Endothelial cell of umbilical vein (primary cell): ENCODE measurements at regions not wholly inside any gene's neighbourhood (a gene's known extent, or its start where the extent isn't known, plus 50 kb on each side); places are given as distances from the start of the nearest gene placed in this dataset.

ENCODE experiments used
- BruUV-seq: library from RNA; stranded (reverse); fragments of 400-500 nt; replicated peaks from 2 replicates; lab custom pipeline; 2021; lab: Mats Ljungman, UMichigan
- CTCF ChIA-PET: fragments of 300-600, 350-600 bp; sonication (Branson Sonifier 250); formaldehyde crosslinking; loops from one replicate; lab custom pipeline; 2021; ENCODE audit warnings: antibody characterized with exemption, inconsistent platforms; lab: Charles Lee
- POLR2A ChIA-PET: fragments of 300-600, 350-600 bp; sonication (Branson Sonifier 250); formaldehyde crosslinking; loops from one replicate; lab custom pipeline; 2021; ENCODE audit warnings: antibody characterized with exemption, inconsistent platforms; lab: Charles Lee
- DNase-seq: peaks from one replicate; pipeline ENCODE4 v3.0.0-alpha.2; 2011; ENCODE audit warnings: low read depth, low spot score
- FAIRE-seq: peaks from 2 replicates; lab custom pipeline; 2011; peaks lifted over from hg19 to GRCh38; lab: Jason Lieb, UNC
- H2AFZ ChIP-seq: 2 replicates; pipeline ENCODE4 v1.6.0; 2012; ENCODE audit warnings: low read depth, low read length, control low read depth, inconsistent platforms
- H3K27ac ChIP-seq: 2 replicates; pipeline ENCODE4 v1.5.1; 2011; ENCODE audit warnings: low read depth, mild to moderate bottlenecking, control low read depth, low read length, moderate library complexity; ENCODE audit not compliant: insufficient read depth
- H3K27me3 ChIP-seq, 2 experiments: 2 replicates each; pipeline versions ENCODE4 v1.6.0 to v1.6.1; 2011; ENCODE audit warnings: low read length in 2 of 2, mixed read lengths in 1 of 2; ENCODE audit not compliant: control insufficient read depth in 2 of 2, insufficient read depth in 2 of 2
- H3K36me3 ChIP-seq, 2 experiments: 2 replicates in 1 of 2; 3 replicates in 1 of 2; pipeline ENCODE4 v1.5.1; 2011; ENCODE audit warnings: low read length in 2 of 2, mild to moderate bottlenecking in 1 of 2, moderate library complexity in 1 of 2; ENCODE audit not compliant: control insufficient read depth in 2 of 2, insufficient read depth in 2 of 2; ENCODE audit errors: extremely low read depth in 1 of 2
- H3K4me1 ChIP-seq: 3 replicates; pipeline ENCODE4 v1.5.1; 2011; ENCODE audit warnings: mild to moderate bottlenecking, low read length; ENCODE audit not compliant: control insufficient read depth, insufficient read depth; ENCODE audit errors: extremely low read depth
- H3K4me2 ChIP-seq: 2 replicates; pipeline ENCODE4 v1.6.1; 2011; ENCODE audit warnings: low read length, control low read depth, mixed read lengths; ENCODE audit not compliant: insufficient read depth
- H3K4me3 ChIP-seq, 3 experiments: fragments of 200-600 bp in 1 of 3; sonication (generic), shearing (Covaris generic) in 1 of 3; replicated peaks in 1 of 3; 2 replicates each; pipeline ENCODE4 v1.5.1; 2011 to 2016; ENCODE audit warnings: control low read depth in 3 of 3, low read length in 3 of 3, mild to moderate bottlenecking in 2 of 3, inconsistent platforms in 1 of 3, low read depth in 1 of 3, moderate library complexity in 1 of 3; ENCODE audit not compliant: insufficient read depth in 1 of 3
- H3K79me2 ChIP-seq: 2 replicates; pipeline ENCODE4 v1.6.0; 2012; ENCODE audit warnings: low read length, inconsistent platforms; ENCODE audit not compliant: control insufficient read depth, insufficient read depth
- H3K9ac ChIP-seq: replicated peaks from 2 replicates; pipeline ENCODE3; 2011; ENCODE audit warnings: low read length, control low read depth; ENCODE audit not compliant: insufficient read depth; ENCODE audit errors: extremely low read depth
- H3K9me1 ChIP-seq: replicated peaks from 3 replicates; pipeline ENCODE4 v1.6.0; 2011; ENCODE audit warnings: mild to moderate bottlenecking, low read length; ENCODE audit not compliant: control insufficient read depth, insufficient read depth; ENCODE audit errors: extremely low read depth
- H3K9me3 ChIP-seq: replicated peaks from 2 replicates; pipeline ENCODE4 v1.5.1; 2012; ENCODE audit warnings: low read length, inconsistent platforms; ENCODE audit not compliant: control insufficient read depth, insufficient read depth
- H4K20me1 ChIP-seq: replicated peaks from 2 replicates; pipeline ENCODE3; 2011; ENCODE audit warnings: mild to moderate bottlenecking, low read length; ENCODE audit not compliant: control insufficient read depth, insufficient read depth; ENCODE audit errors: extremely low read depth
- CTCF ChIP-seq, 2 donors: IDR thresholded peaks; 1 replicate in 1 of 2; 2 replicates in 1 of 2; pipeline ENCODE4 v1.5.1; 2011; ENCODE audit warnings: low read length in 2 of 2, mild to moderate bottlenecking in 2 of 2, moderate library complexity in 2 of 2, control low read depth in 1 of 2, inconsistent platforms in 1 of 2, low read depth in 1 of 2; ENCODE audit not compliant: insufficient read depth in 1 of 2; ENCODE audit errors: extremely low read depth in 1 of 2
- EZH2 ChIP-seq: IDR thresholded peaks from 2 replicates; pipeline ENCODE4 v1.6.1; 2012; ENCODE audit warnings: borderline replicate concordance, low read depth, mild to moderate bottlenecking, moderate library complexity, low read length, inconsistent platforms; ENCODE audit not compliant: severe bottlenecking
- FOS ChIP-seq: IDR thresholded peaks from 2 replicates; pipeline ENCODE4 v1.6.1; 2011; ENCODE audit warnings: mild to moderate bottlenecking, low read length, moderate library complexity, borderline replicate concordance; ENCODE audit not compliant: insufficient read depth
- GATA2 ChIP-seq: IDR thresholded peaks from 2 replicates; pipeline ENCODE4 v1.7.0; 2011; ENCODE audit warnings: low read depth, mild to moderate bottlenecking, moderate library complexity, mixed read lengths, low read length; ENCODE audit not compliant: insufficient read length, insufficient read depth
- JUN ChIP-seq: IDR thresholded peaks from 2 replicates; pipeline ENCODE4 v1.6.1; 2011; ENCODE audit warnings: borderline replicate concordance, low read depth; ENCODE audit not compliant: insufficient read length, insufficient read depth
- MAX ChIP-seq: IDR thresholded peaks from 2 replicates; pipeline ENCODE4 v1.6.1; 2011; ENCODE audit not compliant: insufficient read depth, insufficient read length
- MYC ChIP-seq: IDR thresholded peaks from one replicate; pipeline ENCODE4 v1.6.1; 2011; ENCODE audit warnings: mild to moderate bottlenecking, low read depth, low read length
- POLR2A ChIP-seq: IDR thresholded peaks from 2 replicates; pipeline ENCODE4 v1.6.1; 2012; ENCODE audit warnings: low read depth, mild to moderate bottlenecking, control low read depth, low read length
- POLR2AphosphoS5 ChIP-seq: IDR thresholded peaks from 2 replicates; pipeline ENCODE4 v1.6.1; 2012; ENCODE audit warnings: low read depth, mild to moderate bottlenecking, control low read depth, low read length, moderate library complexity; ENCODE audit not compliant: insufficient read depth
- dilution Hi-C: fragments of 300-500 bp; cut with MboI; formaldehyde crosslinking; loops from one replicate; pipeline ENCODE4 v1.15.0; 2019; ENCODE audit warnings: low sequenced_read_pairs; ENCODE audit not compliant: extremely low pct_ligation_motif_present
- intact Hi-C: fragments of 100-400 bp; cut with micrococcal nuclease; formaldehyde crosslinking; loops from one replicate; pipeline ENCODE4 v1.10.0; 2022

- H3K4me1 ChIP-seq = no peaks in the 10 kb centered on the region
- H3K9me3 ChIP-seq = no peaks in the 10 kb centered on the region
- no peak overlapping the region for H3K4me3 ChIP-seq
- H4K20me1 ChIP-seq = no peaks in the 10 kb centered on the region
- no peak overlapping the region for H3K9ac ChIP-seq
- POLR2A ChIA-PET = no interaction called here
- no peak overlapping the region for H3K4me2 ChIP-seq
- H2AFZ ChIP-seq = no peak overlapping the region
- no TSS peak for BruUV-seq
- CTCF ChIA-PET = no interaction called here
- H3K9me1 ChIP-seq = no peaks in the 10 kb centered on the region
- intact Hi-C loops (no loop called here), dilution Hi-C loops (no loop called here)
- H3K36me3 ChIP-seq = no peaks in the 10 kb centered on the region
- no peak for FAIRE-seq
- DNase-seq = no peak
- H3K79me2 ChIP-seq = no peaks in the 10 kb centered on the region
- no peak overlapping the region for H3K27ac ChIP-seq
- H3K27me3 ChIP-seq = no peaks in the 10 kb centered on the region
- TF ChIP-seq POLR2AphosphoS5 (no peak), MAX (no peak), CTCF (IDR thresholded peaks at IDR 0.05; ENCODE audit: extremely low read depth in 1 of 2, insufficient read depth in 1 of 2, low read depth in 1 of 2, low read length in 2 of 2) (no peak), FOS (no peak), GATA2 (no peak), EZH2 (no peak), POLR2A (no peak), MYC (no peak), JUN (no peak)
These were observed 263.7 kb downstream of the BMP4 start for GRCh38 chr14:53692885-53693284.
